Natural killer cell (primary cell): ENCODE measurements at regions not wholly inside any gene's neighbourhood (a gene's known extent, or its start where the extent isn't known, plus 50 kb on each side); places are given as distances from the start of the nearest gene placed in this dataset.

Experiments
- ATAC-seq, 3 donors: fragments of 150-1000 bp in 2 of 3; fragments of 200-7000 bp in 1 of 3; cut with Tn5 transposase; 1 replicate in 1 of 3; 2 replicates in 2 of 3; pipeline ENCODE4 v1.10.0; 2021; ENCODE audit warnings: mild to moderate bottlenecking in 2 of 3, moderate library complexity in 2 of 3
- DNase-seq, 2 donors: peaks; one replicate each; pipeline versions ENCODE4 v3.0.0 to v3.0.0-alpha.2; 2013 to 2021; ENCODE audit warnings: mixed read lengths in 1 of 2
- H3K27ac ChIP-seq: one replicate; pipeline ENCODE4 v1.5.1; 2013; ENCODE audit warnings: mild to moderate bottlenecking, low read length
- H3K27me3 ChIP-seq: one replicate; pipeline ENCODE4 v1.6.1; 2013; ENCODE audit warnings: low read length; ENCODE audit not compliant: control insufficient read depth, insufficient read depth
- H3K36me3 ChIP-seq: one replicate; pipeline ENCODE4 v1.6.1; 2013; ENCODE audit warnings: low read length; ENCODE audit not compliant: control insufficient read depth, insufficient read depth
- H3K4me1 ChIP-seq: one replicate; pipeline ENCODE4 v1.6.1; 2013; ENCODE audit warnings: low read length; ENCODE audit not compliant: control insufficient read depth, insufficient read depth
- H3K4me3 ChIP-seq: one replicate; pipeline ENCODE4 v1.5.1; 2013; ENCODE audit warnings: low read length
- H3K9me3 ChIP-seq: one replicate; pipeline ENCODE4 v1.6.1; 2013; ENCODE audit warnings: low read length; ENCODE audit not compliant: control insufficient read depth, insufficient read depth
- H3K27ac Mint-ChIP-seq, 2 donors: one replicate each; pipeline ENCODE4 v1.8.0; 2022; ENCODE audit warnings: mild to moderate bottlenecking in 2 of 2, mixed read lengths in 2 of 2, moderate library complexity in 1 of 2
- H3K27me3 Mint-ChIP-seq, 2 donors: one replicate each; pipeline ENCODE4 v1.8.0; 2022; ENCODE audit warnings: low read depth in 2 of 2, mixed read lengths in 2 of 2
- H3K36me3 Mint-ChIP-seq: one replicate; pipeline ENCODE4 v1.8.0; 2022; ENCODE audit warnings: mixed read lengths
- H3K4me1 Mint-ChIP-seq, 2 donors: one replicate each; pipeline ENCODE4 v1.8.0; 2022; ENCODE audit warnings: mixed read lengths in 2 of 2
- H3K4me3 Mint-ChIP-seq: one replicate; pipeline ENCODE4 v1.8.0; 2022; ENCODE audit warnings: mild to moderate bottlenecking, moderate library complexity, mixed read lengths
- H3K9me3 Mint-ChIP-seq, 2 donors: one replicate each; pipeline ENCODE4 v1.8.0; 2022; ENCODE audit warnings: mixed read lengths in 2 of 2
- WGBS: methylation state at CpG from one replicate; pipeline ENCODE4 v1.1.7; 2013; ENCODE audit warnings: missing lambda C conversion rate; ENCODE audit not compliant: insufficient coverage; 5-methylcytosine and 5-hydroxymethylcytosine counted together
- intact Hi-C: fragments of 100-400 bp; cut with micrococcal nuclease; formaldehyde crosslinking; loops from one replicate; pipeline ENCODE4 v1.14.2; 2022
- TF ChIP-seq, protein P1 (sequence below): fragments of 200-600 bp; IDR thresholded peaks from one replicate; pipeline ENCODE4 v1.8.0; 2022; ENCODE audit warnings: antibody characterized with exemption

DNA sequence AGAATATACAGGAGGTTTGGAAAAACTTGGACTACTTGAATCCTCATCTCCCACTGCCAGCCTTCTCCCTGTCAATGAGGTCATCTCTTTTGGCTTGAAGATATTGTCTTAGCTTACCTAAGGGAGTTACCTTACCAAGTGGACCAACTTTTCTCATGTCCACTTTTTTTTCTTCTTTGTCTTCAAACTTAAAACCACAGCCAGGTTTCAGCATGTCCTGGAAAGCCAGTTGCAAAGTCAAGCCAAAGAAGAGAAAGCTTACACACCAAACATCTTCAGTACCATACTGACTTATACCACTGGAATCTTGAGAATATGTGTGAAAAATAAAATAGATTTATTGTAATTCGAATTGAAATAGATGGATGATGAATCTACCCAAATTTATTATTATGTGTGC, 520.5 kb downstream of the HTR7 start:
- Mint-ChIP-seq H3K4me1 (no peaks in the 10 kb centered on the region), H3K4me3 (no peak overlapping the region), H3K36me3 (peaks cover under 1% of the 10 kb centered on the region), H3K9me3 (peaks cover 11 to 13% of the 10 kb centered on the region in 2 donors), H3K27ac (no peak overlapping the region), H3K27me3 (no peaks in the 10 kb centered on the region)
- no peaks in the 10 kb centered on the region for H3K27me3 ChIP-seq
- intact Hi-C loops, result no loop called here
- H3K4me3 ChIP-seq, result no peak overlapping the region
- ATAC-seq (no peak), DNase-seq (no peak)
- TF ChIP-seq, protein P1, sequence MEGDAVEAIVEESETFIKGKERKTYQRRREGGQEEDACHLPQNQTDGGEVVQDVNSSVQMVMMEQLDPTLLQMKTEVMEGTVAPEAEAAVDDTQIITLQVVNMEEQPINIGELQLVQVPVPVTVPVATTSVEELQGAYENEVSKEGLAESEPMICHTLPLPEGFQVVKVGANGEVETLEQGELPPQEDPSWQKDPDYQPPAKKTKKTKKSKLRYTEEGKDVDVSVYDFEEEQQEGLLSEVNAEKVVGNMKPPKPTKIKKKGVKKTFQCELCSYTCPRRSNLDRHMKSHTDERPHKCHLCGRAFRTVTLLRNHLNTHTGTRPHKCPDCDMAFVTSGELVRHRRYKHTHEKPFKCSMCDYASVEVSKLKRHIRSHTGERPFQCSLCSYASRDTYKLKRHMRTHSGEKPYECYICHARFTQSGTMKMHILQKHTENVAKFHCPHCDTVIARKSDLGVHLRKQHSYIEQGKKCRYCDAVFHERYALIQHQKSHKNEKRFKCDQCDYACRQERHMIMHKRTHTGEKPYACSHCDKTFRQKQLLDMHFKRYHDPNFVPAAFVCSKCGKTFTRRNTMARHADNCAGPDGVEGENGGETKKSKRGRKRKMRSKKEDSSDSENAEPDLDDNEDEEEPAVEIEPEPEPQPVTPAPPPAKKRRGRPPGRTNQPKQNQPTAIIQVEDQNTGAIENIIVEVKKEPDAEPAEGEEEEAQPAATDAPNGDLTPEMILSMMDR, result no peak
- WGBS, result no CpG with 5 or more reads among the region's 1 CpG
- no peak overlapping the region for H3K27ac ChIP-seq
- no peaks in the 10 kb centered on the region for H3K36me3 ChIP-seq
- no peaks in the 10 kb centered on the region for H3K4me1 ChIP-seq
- no peaks in the 10 kb centered on the region for H3K9me3 ChIP-seq

DNA sequence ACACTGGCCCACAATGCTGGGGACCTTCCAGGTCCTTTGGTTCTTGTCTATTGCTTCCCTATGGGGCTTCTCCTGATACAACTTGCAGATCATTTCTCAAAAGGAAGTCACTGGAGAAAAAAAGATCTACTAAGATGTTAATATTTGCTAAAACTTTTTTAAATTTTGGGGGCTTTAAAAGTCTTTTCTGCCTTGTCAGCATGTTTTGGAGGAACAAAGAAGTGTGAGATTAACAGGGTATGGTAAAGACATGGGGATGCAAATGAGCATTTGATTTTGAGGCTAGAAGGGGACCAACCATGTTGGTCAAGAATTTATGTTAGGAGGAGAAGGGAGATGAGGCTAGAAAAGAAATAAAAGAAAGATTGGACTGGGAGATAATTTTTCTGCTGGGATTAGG, 515.4 kb downstream of the HTR7 start:
- Mint-ChIP-seq H3K9me3 (peaks cover 12 to 14% of the 10 kb centered on the region in 2 donors), H3K27ac (no peak overlapping the region), H3K4me1 (no peaks in the 10 kb centered on the region), H3K4me3 (no peak overlapping the region), H3K36me3 (no peaks in the 10 kb centered on the region), H3K27me3 (no peaks in the 10 kb centered on the region)
- ATAC-seq (no peak), DNase-seq (no peak)
- intact Hi-C loops, result no loop called here
- H3K27ac ChIP-seq, result no peak overlapping the region
- H3K36me3 ChIP-seq, result no peaks in the 10 kb centered on the region
- no peaks in the 10 kb centered on the region for H3K4me1 ChIP-seq
- H3K9me3 ChIP-seq, result no peaks in the 10 kb centered on the region
- H3K4me3 ChIP-seq, result no peak overlapping the region
- TF ChIP-seq, protein P1, result no peak
- no peaks in the 10 kb centered on the region for H3K27me3 ChIP-seq

DNA sequence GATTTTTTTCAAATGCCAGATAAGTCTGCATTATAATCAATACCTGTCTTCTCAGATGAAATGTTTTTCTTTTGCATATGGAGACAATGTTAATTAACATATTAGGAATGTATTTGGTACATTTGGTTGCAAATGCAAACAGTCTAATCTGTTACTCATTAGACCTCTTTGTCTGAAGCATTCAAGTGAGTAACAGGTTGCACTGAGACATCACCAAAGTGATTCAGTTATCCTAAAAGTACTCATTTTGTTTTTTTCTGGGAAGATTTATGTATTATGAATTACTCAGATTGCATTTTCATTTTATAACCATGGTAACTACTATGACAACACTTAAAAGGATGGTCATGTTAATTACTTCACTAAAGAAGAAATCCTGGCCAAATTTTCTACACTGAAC, 513.6 kb downstream of the HTR7 start:
- H3K4me1 Mint-ChIP-seq, result no peaks in the 10 kb centered on the region
- H3K4me1 ChIP-seq, result no peaks in the 10 kb centered on the region
- no peak overlapping the region for H3K4me3 ChIP-seq
- peaks cover 11 to 12% of the 10 kb centered on the region in 2 donors for H3K9me3 Mint-ChIP-seq
- no peaks in the 10 kb centered on the region for H3K36me3 Mint-ChIP-seq
- H3K27ac ChIP-seq, result no peak overlapping the region
- no peak for ATAC-seq
- no peak for DNase-seq
- intact Hi-C loops, result no loop called here
- H3K4me3 Mint-ChIP-seq, result no peak overlapping the region
- TF ChIP-seq, protein P1, result no peak
- H3K27me3 Mint-ChIP-seq, result no peaks in the 10 kb centered on the region
- no peaks in the 10 kb centered on the region for H3K9me3 ChIP-seq
- H3K27ac Mint-ChIP-seq, result no peak overlapping the region
- H3K27me3 ChIP-seq, result no peaks in the 10 kb centered on the region
- no peaks in the 10 kb centered on the region for H3K36me3 ChIP-seq

DNA sequence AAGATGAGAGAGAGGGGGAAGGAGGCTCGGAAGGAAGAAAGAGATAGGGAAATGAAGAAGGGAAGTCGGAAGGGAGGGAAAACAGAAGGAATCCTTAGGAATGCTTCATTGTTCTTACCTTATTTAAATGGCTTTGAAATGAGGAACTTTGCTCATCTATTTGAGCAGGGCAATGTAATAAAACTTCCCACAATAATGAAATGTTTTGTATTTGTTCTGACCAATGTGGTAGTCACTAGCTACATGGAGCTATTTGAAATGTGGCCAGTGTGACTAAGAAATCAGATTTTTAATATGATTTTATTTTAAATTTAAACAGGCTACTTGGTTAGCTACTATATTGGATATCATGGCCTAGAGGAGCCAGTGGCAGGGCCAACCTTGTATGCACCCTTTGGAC, 510.6 kb downstream of the HTR7 start:
- intact Hi-C loops, result no loop called here

More for the DNA sequence above, 510.6 kb downstream of the HTR7 start:
- H3K9me3 ChIP-seq, result no peaks in the 10 kb centered on the region
- no peak overlapping the region for H3K27ac Mint-ChIP-seq
- H3K4me3 Mint-ChIP-seq, result no peak overlapping the region
- H3K27ac ChIP-seq, result no peak overlapping the region
- TF ChIP-seq, protein P1, result no peak
- no peak overlapping the region for H3K4me3 ChIP-seq
- H3K27me3 Mint-ChIP-seq, result no peaks in the 10 kb centered on the region
- ATAC-seq (no peak), DNase-seq (no peak)
- no peaks in the 10 kb centered on the region for H3K36me3 Mint-ChIP-seq
- H3K36me3 ChIP-seq, result no peaks in the 10 kb centered on the region
- no peaks in the 10 kb centered on the region for H3K4me1 ChIP-seq
- 82% methylated on average over 2 of the region's 2 CpGs for WGBS
- H3K4me1 Mint-ChIP-seq, result no peaks in the 10 kb centered on the region
- peaks cover 5 to 8% of the 10 kb centered on the region in 2 donors for H3K9me3 Mint-ChIP-seq
- H3K27me3 ChIP-seq, result no peaks in the 10 kb centered on the region
